Activated CD4-positive, alpha-beta T cell treated with anti-CD3 and anti-CD28 coated beads for 24 hours (primary cell): ENCODE measurements at regions not wholly inside any gene's neighbourhood (a gene's known extent, or its start where the extent isn't known, plus 50 kb on each side); places are given as distances from the start of the nearest gene placed in this dataset.

Experiments used
- DNase-seq, 2 donors: peaks; one replicate each; pipeline ENCODE4 v3.0.0-alpha.2; 2020; ENCODE audit warnings: low read depth in 2 of 2

- no peak for DNase-seq
Measured at GRCh38 chr4:182170417-182170935, 72.7 kb upstream of the TENM3 start.

- no peak for DNase-seq
Measured at GRCh38 chr4:182174979-182175378, 68.2 kb upstream of the TENM3 start.

- no peak for DNase-seq
Measured at GRCh38 chr4:182175788-182176519, 67.2 kb upstream of the TENM3 start.

GRCh38 chr4:182177166-182177565 is 66.0 kb upstream of the TENM3 start:
- no peak for DNase-seq

GRCh38 chr4:182179105-182179504 is 64.1 kb upstream of the TENM3 start:
- DNase-seq, result no peak

- no peak for DNase-seq
Measured at GRCh38 chr4:182179751-182180150, 63.5 kb upstream of the TENM3 start.

GRCh38 chr4:182185491-182185890 is 57.7 kb upstream of the TENM3 start:
- DNase-seq, result no peak

GRCh38 chr4:182187674-182188073 is 55.5 kb upstream of the TENM3 start:
- DNase-seq, result no peak

- DNase-seq, result no peak
Measured at GRCh38 chr4:182188622-182189021, 54.6 kb upstream of the TENM3 start.

- no peak for DNase-seq
Measured at GRCh38 chr4:182189103-182189878, 53.9 kb upstream of the TENM3 start.

GRCh38 chr4:182190306-182190705 is 52.9 kb upstream of the TENM3 start:
- no peak for DNase-seq

- no peak for DNase-seq
Measured at GRCh38 chr4:182192511-182193181, 50.6 kb upstream of the TENM3 start.

- no peak for DNase-seq
Measured at GRCh38 chr4:182193311-182193710, 49.9 kb upstream of the TENM3 start.
